Activated B cell treated with CpG ODN at 0.5 μM for 24 hours (primary cell): ENCODE measurements at regions not wholly inside any gene's neighbourhood (a gene's known extent, or its start where the extent isn't known, plus 50 kb on each side); places are given as distances from the start of the nearest gene placed in this dataset.
"Not testable (repeated sequence)": the region's sequence is repeated elsewhere in the genome, so short reads cannot be mapped to it uniquely, and the experiment has no call there.

Experiments used
- ATAC-seq: fragments of 200-7000 bp; cut with Tn5 transposase; one replicate; pipeline ENCODE4 v1.10.0; 2021; ENCODE audit warnings: low read depth, mild to moderate bottlenecking, moderate library complexity
- CTCF ChIA-PET: fragments of 350-600 bp; sonication (Branson Sonifier 250); formaldehyde crosslinking; loops from one replicate; lab custom pipeline; 2021; ENCODE audit warnings: antibody characterized with exemption; lab: Charles Lee
- POLR2A ChIA-PET: fragments of 350-600 bp; sonication (Branson Sonifier 250); formaldehyde crosslinking; loops from one replicate; lab custom pipeline; 2021; ENCODE audit warnings: antibody characterized with exemption; lab: Charles Lee
- DNase-seq: peaks from one replicate; pipeline ENCODE4 v3.0.0; 2022
- H3K27ac Mint-ChIP-seq: one replicate; pipeline ENCODE4 v1.8.0; 2020; ENCODE audit warnings: mixed read lengths
- H3K27me3 Mint-ChIP-seq: one replicate; pipeline ENCODE4 v1.8.0; 2021; ENCODE audit warnings: mixed read lengths
- H3K36me3 Mint-ChIP-seq: one replicate; pipeline ENCODE4 v1.8.0; 2021; ENCODE audit warnings: low read depth, mixed read lengths
- H3K4me1 Mint-ChIP-seq: one replicate; pipeline ENCODE4 v1.8.0; 2021; ENCODE audit warnings: mixed read lengths
- H3K4me3 Mint-ChIP-seq: one replicate; pipeline ENCODE4 v1.8.0; 2020; ENCODE audit warnings: mild to moderate bottlenecking, mixed read lengths
- H3K9me3 Mint-ChIP-seq: one replicate; pipeline ENCODE4 v1.8.0; 2020; ENCODE audit warnings: mixed read lengths
- CTCF ChIP-seq: fragments of 200-600 bp; IDR thresholded peaks from one replicate; pipeline ENCODE4 v1.8.0; 2022; ENCODE audit warnings: antibody characterized with exemption, mild to moderate bottlenecking
- intact Hi-C: fragments of 100-400 bp; cut with micrococcal nuclease; formaldehyde crosslinking; loops from one replicate; pipeline ENCODE4 v1.15.1; 2024

GRCh38 chr4:78660559-78660958 lies 109.0 kb downstream of the ANXA3 start:
- H3K4me3 Mint-ChIP-seq = no peak overlapping the region
- DNase-seq (no peak), ATAC-seq (no peak)
- no peak overlapping the region for H3K27ac Mint-ChIP-seq
- peaks cover 77% of the 10 kb centered on the region for H3K4me1 Mint-ChIP-seq
- no peaks in the 10 kb centered on the region for H3K36me3 Mint-ChIP-seq
- no peaks in the 10 kb centered on the region for H3K9me3 Mint-ChIP-seq
- no peak for TF ChIP-seq CTCF
- ChIA-PET CTCF (interaction anchor here (1.3 to 2.7 kb wide), 3 partner anchors 15 to 203 kb away, joined by 4 to 15 read pairs (median 8); no protein-coding TSS in a partner anchor), POLR2A (interaction anchor here (0.7 to 3.0 kb wide), 5 partner anchors 8 to 94 kb away, joined by 3 to 14 read pairs (median 4); no protein-coding TSS in a partner anchor)
- H3K27me3 Mint-ChIP-seq = no peaks in the 10 kb centered on the region
- intact Hi-C loops = no loop called here

DNA sequence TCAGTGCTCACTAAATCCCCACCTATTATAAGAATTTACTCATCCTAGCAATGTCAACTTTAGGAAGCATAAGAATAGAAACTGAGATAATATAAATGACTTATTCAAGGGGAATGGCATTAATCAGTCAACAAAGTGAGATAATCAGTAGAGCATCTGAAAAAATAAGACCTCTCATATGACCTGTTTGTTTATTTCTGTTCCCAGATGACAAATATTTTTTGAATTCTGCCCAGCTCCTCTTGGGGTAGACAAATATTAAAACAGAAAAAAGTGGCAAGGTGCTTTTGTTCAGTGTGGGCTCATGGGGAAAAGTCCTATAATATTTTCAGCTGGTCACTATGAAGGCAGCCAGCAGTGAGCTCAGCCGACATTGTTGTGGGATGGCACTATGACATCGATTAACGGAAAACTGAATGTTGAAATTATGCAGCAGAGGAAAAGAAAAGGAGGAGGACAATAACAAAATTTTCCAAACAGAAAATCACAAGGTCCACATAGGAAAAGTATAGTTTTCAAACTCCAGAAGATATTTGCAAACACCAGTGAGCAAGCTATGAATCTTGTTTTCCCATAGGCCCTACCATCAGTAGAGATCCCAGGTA lies 109.6 kb downstream of the ANXA3 start:
- Mint-ChIP-seq H3K27ac (peak overlapping the region; percentile 67), H3K4me1 (peaks cover 77% of the 10 kb centered on the region), H3K9me3 (no peaks in the 10 kb centered on the region), H3K27me3 (no peaks in the 10 kb centered on the region), H3K4me3 (no peak overlapping the region), H3K36me3 (no peaks in the 10 kb centered on the region)
- intact Hi-C loops = no loop called here
- ChIA-PET POLR2A (interaction anchor here (0.6 to 3.0 kb wide), 15 partner anchors 9 to 1529 kb away, joined by 3 to 14 read pairs (median 4); partner anchors contain the start of gene BMP2K), CTCF (interaction anchor here (1.2 to 2.7 kb wide), 5 partner anchors 9 to 203 kb away, joined by 3 to 15 read pairs (median 4); no protein-coding TSS in a partner anchor)
- no peak for TF ChIP-seq CTCF
- ATAC-seq (no peak), DNase-seq (no peak)

GRCh38 chr4:78661921-78662521 lies 110.5 kb downstream of the ANXA3 start:
- TF ChIP-seq CTCF = no peak
- H3K27me3 Mint-ChIP-seq = no peaks in the 10 kb centered on the region
- ATAC-seq (peak; percentile 51), DNase-seq (no peak)
- H3K4me3 Mint-ChIP-seq = peak overlapping the region; percentile 57
- peak overlapping the region; percentile 83 for H3K27ac Mint-ChIP-seq
- no peaks in the 10 kb centered on the region for H3K9me3 Mint-ChIP-seq
- H3K4me1 Mint-ChIP-seq = peaks cover 78% of the 10 kb centered on the region
- POLR2A ChIA-PET = interaction anchor here (0.6 to 3.0 kb wide), 15 partner anchors 9 to 1530 kb away, joined by 3 to 14 read pairs (median 5); partner anchors contain the start of gene BMP2K
- intact Hi-C loops = no loop called here
- CTCF ChIA-PET = interaction anchor here (1.0 to 2.7 kb wide), 5 partner anchors 10 to 202 kb away, joined by 3 to 15 read pairs (median 4); no protein-coding TSS in a partner anchor
- H3K36me3 Mint-ChIP-seq = no peaks in the 10 kb centered on the region

DNA sequence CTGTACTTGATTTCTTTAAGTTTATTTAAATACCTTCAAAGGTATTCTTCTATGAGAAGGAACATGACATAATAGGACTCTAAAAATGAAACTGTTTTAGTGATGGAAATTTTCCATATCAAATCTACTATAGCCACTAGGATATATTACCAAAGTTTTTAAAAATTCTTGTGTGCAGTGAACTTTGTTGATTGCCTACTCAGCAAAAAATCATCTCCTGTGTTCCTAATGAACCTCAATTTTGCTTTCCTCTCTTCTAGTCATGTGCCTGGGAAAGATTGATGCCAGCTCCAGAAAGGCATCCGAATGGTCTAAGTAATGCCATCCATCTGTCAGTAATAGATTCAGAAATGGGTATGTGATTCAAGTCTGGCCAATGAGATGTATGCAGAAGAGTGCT lies 111.1 kb downstream of the ANXA3 start:
- intact Hi-C loops = no loop called here
- Mint-ChIP-seq H3K4me1 (peaks cover 77% of the 10 kb centered on the region), H3K27ac (peak overlapping the region; percentile 83), H3K4me3 (no peak overlapping the region), H3K9me3 (no peaks in the 10 kb centered on the region), H3K36me3 (no peaks in the 10 kb centered on the region), H3K27me3 (no peaks in the 10 kb centered on the region)
- POLR2A ChIA-PET = interaction anchor here (0.7 to 3.0 kb wide), 9 partner anchors 9 to 114 kb away, joined by 3 to 14 read pairs (median 6); partner anchors contain the start of gene BMP2K
- no peak for ATAC-seq
- CTCF ChIA-PET = interaction anchor here (1.0 to 2.7 kb wide), 5 partner anchors 11 to 201 kb away, joined by 3 to 15 read pairs (median 4); no protein-coding TSS in a partner anchor
- DNase-seq = no peak
- TF ChIP-seq CTCF = no peak

- H3K9me3 Mint-ChIP-seq, CTCF ChIA-PET, H3K36me3 Mint-ChIP-seq, intact Hi-C loops, DNase-seq, H3K27me3 Mint-ChIP-seq, H3K27ac Mint-ChIP-seq, ATAC-seq, H3K4me3 Mint-ChIP-seq: not testable (repeated sequence)
- POLR2A ChIA-PET = interaction anchor here (0.5 kb wide), 1 partner anchor 16 kb away, joined by 3 read pairs; no protein-coding TSS in a partner anchor
- H3K4me1 Mint-ChIP-seq = peaks cover 77% of the 10 kb centered on the region
These were observed 111.9 kb upstream of the BMP2K start for GRCh38 chr4:78664296-78664695.
